GM12878 (cell line): ENCODE measurements at regions not wholly inside any gene's neighbourhood (a gene's known extent, or its start where the extent isn't known, plus 50 kb on each side); places are given as distances from the start of the nearest gene placed in this dataset.

Source experiments
- ATAC-seq: fragments of 200-7000 bp; cut with Tn5 transposase; 3 replicates; pipeline ENCODE4 v1.9.1; 2020; ENCODE audit warnings: mild to moderate bottlenecking, moderate library complexity
- BruUV-seq: library from RNA; stranded (reverse); fragments of 400-500 nt; replicated peaks from 2 replicates; lab custom pipeline; 2021; lab: Mats Ljungman, UMichigan
- CTCF ChIA-PET: fragments of 300-600 bp; sonication (Branson Sonifier 250); formaldehyde crosslinking; extraction: SDS; loops from one replicate; lab custom pipeline; 2021; ENCODE audit warnings: inconsistent platforms; lab: Yijun Ruan, JAX
- POLR2A ChIA-PET: fragments of 350-600 bp; formaldehyde crosslinking; extraction: SDS; loops from one replicate; lab custom pipeline; 2021; ENCODE audit warnings: inconsistent platforms; lab: Charles Lee
- RAD21 ChIA-PET: fragments of 300-600 bp; sonication (Branson Sonifier 250); formaldehyde crosslinking; loops from one replicate; lab custom pipeline; 2023; ENCODE audit warnings: antibody characterized with exemption; ENCODE audit not compliant: unreplicated experiment; lab: Charles Lee
- SMC1A ChIA-PET: fragments of 300-600 bp; sonication (Branson Sonifier 250); formaldehyde crosslinking; loops from one replicate; lab custom pipeline; 2023; ENCODE audit not compliant: unreplicated experiment, uncharacterized antibody; lab: Charles Lee
- DNase-seq: peaks from one replicate; pipeline ENCODE4 v3.0.0-alpha.2; 2011; ENCODE audit warnings: low read depth, low spot score
- FAIRE-seq: peaks from 3 replicates; lab custom pipeline; 2011; peaks lifted over from hg19 to GRCh38; lab: Jason Lieb, UNC
- H2AFZ ChIP-seq: 2 replicates; pipeline ENCODE4 v1.6.0; 2011; ENCODE audit warnings: low read depth, low read length, control low read depth; ENCODE audit not compliant: control insufficient read depth
- H3K27ac ChIP-seq: 2 replicates; pipeline ENCODE4 v1.5.1; 2011; ENCODE audit warnings: control low read depth; ENCODE audit not compliant: control insufficient read depth, insufficient read depth
- H3K27me3 ChIP-seq, 2 experiments: replicated peaks in 1 of 2; 2 replicates each; pipeline versions ENCODE4 v1.6.0 to v1.6.1; 2011; ENCODE audit warnings: low read length in 1 of 2; ENCODE audit not compliant: control insufficient read depth in 2 of 2, insufficient read depth in 2 of 2
- H3K36me3 ChIP-seq, 2 experiments: 2 replicates each; pipeline ENCODE4 v1.5.1; 2011; ENCODE audit warnings: low read length in 1 of 2; ENCODE audit not compliant: control insufficient read depth in 2 of 2, insufficient read depth in 2 of 2
- H3K4me1 ChIP-seq: 2 replicates; pipeline ENCODE4 v1.6.1; 2011; ENCODE audit warnings: mild to moderate bottlenecking, low read length, moderate library complexity, mixed read lengths; ENCODE audit not compliant: control insufficient read depth, insufficient read depth
- H3K4me2 ChIP-seq: 2 replicates; pipeline ENCODE4 v1.6.0; 2011; ENCODE audit warnings: control low read depth; ENCODE audit not compliant: control insufficient read depth, insufficient read depth
- H3K4me3 ChIP-seq: fragments of 200-600 bp; sonication (generic); 2 replicates; pipeline ENCODE4 v1.5.1; 2016
- H3K79me2 ChIP-seq: 2 replicates; pipeline ENCODE4 v1.6.0; 2011; ENCODE audit warnings: low read length; ENCODE audit not compliant: control insufficient read depth, insufficient read depth
- H3K9ac ChIP-seq: 2 replicates; pipeline ENCODE4 v1.8.0; 2011; ENCODE audit warnings: low read length, control low read depth, mixed read lengths; ENCODE audit not compliant: control insufficient read depth, insufficient read depth
- H3K9me3 ChIP-seq: replicated peaks from 3 replicates; pipeline ENCODE4 v1.5.1; 2011; ENCODE audit warnings: mild to moderate bottlenecking, low read length; ENCODE audit not compliant: control insufficient read depth, insufficient read depth
- H4K20me1 ChIP-seq: 2 replicates; pipeline ENCODE4 v1.6.0; 2011; ENCODE audit not compliant: control insufficient read depth, insufficient read depth
- BACH1 ChIP-seq: fragments of 450-650 bp; IDR thresholded peaks from 2 replicates; pipeline ENCODE4 v1.6.1; 2017; ENCODE audit warnings: mild to moderate bottlenecking, borderline replicate concordance
- BMI1 ChIP-seq: fragments of 450-650 bp; IDR thresholded peaks from 2 replicates; pipeline ENCODE4 v1.6.1; 2016; ENCODE audit warnings: mild to moderate bottlenecking, moderate library complexity, borderline replicate concordance
- BRCA1 ChIP-seq: IDR thresholded peaks from 2 replicates; pipeline ENCODE4 v1.6.1; 2011; ENCODE audit warnings: low read depth, low read length, improper control_type of control experiment
- CREM ChIP-seq: IDR thresholded peaks from 2 replicates; pipeline ENCODE4 v1.6.1; 2014; ENCODE audit warnings: antibody characterized with exemption, low read depth
- EED ChIP-seq: sonication (generic); IDR thresholded peaks from 2 replicates; pipeline ENCODE4 v1.6.1; 2016; ENCODE audit warnings: antibody characterized with exemption, low read depth
- EGR1 ChIP-seq, 2 experiments: IDR thresholded peaks; 1 replicate in 1 of 2; 2 replicates in 1 of 2; pipeline ENCODE4 v1.6.1; 2011 to 2012; ENCODE audit warnings: low read depth in 2 of 2, low read length in 2 of 2, borderline replicate concordance in 1 of 2, mild to moderate bottlenecking in 1 of 2, moderate library complexity in 1 of 2
- JUND ChIP-seq: IDR thresholded peaks from 2 replicates; pipeline ENCODE4 v1.6.1; 2012; ENCODE audit warnings: low read depth, mild to moderate bottlenecking, low read length, improper control_type of control experiment, moderate library complexity
- KDM1A ChIP-seq: fragments of 200-600 bp; sonication (generic); IDR thresholded peaks from 2 replicates; pipeline ENCODE4 v1.6.1; 2016; ENCODE audit warnings: borderline replicate concordance
- NBN ChIP-seq: fragments of 450-650 bp; IDR thresholded peaks from 2 replicates; pipeline ENCODE4 v1.6.1; 2016
- NKRF ChIP-seq: fragments of 450-650 bp; conservative IDR thresholded peaks from 2 replicates; pipeline ENCODE4 v1.6.1; 2017; ENCODE audit warnings: mild to moderate bottlenecking, moderate library complexity
- NRF1 ChIP-seq: conservative IDR thresholded peaks from 2 replicates; pipeline ENCODE4 v1.6.1; 2011; ENCODE audit warnings: mild to moderate bottlenecking, low read depth, low read length, improper control_type of control experiment
- PKNOX1 ChIP-seq: fragments of 450-650 bp; IDR thresholded peaks from 2 replicates; pipeline ENCODE4 v1.6.1; 2016; ENCODE audit warnings: mild to moderate bottlenecking
- RCOR1 ChIP-seq: conservative IDR thresholded peaks from 2 replicates; pipeline ENCODE4 v1.6.1; 2012; ENCODE audit warnings: low read depth, low read length, improper control_type of control experiment
- RELA ChIP-seq: fragments of 450-650 bp; IDR thresholded peaks from 2 replicates; pipeline ENCODE4 v1.8.0; 2014; ENCODE audit warnings: borderline replicate concordance; ENCODE audit not compliant: partially characterized antibody
- SP1 ChIP-seq: IDR thresholded peaks from one replicate; pipeline ENCODE4 v1.6.1; 2011; ENCODE audit warnings: low read depth, low read length
- ZBTB33 ChIP-seq: fragments of 450-650 bp; IDR thresholded peaks from 2 replicates; pipeline ENCODE4 v1.6.1; 2017; ENCODE audit warnings: mild to moderate bottlenecking
- ZBTB40 ChIP-seq: fragments of 450-650 bp; IDR thresholded peaks from 2 replicates; pipeline ENCODE4 v1.6.1; 2016; ENCODE audit warnings: mild to moderate bottlenecking, moderate library complexity, borderline replicate concordance
- ZNF217 ChIP-seq: fragments of 450-650 bp; IDR thresholded peaks from 2 replicates; pipeline ENCODE4 v1.6.1; 2017; ENCODE audit warnings: antibody characterized with exemption, mild to moderate bottlenecking
- ZNF24 ChIP-seq: fragments of 450-650 bp; IDR thresholded peaks from 2 replicates; pipeline ENCODE4 v1.6.1; 2017; ENCODE audit warnings: antibody characterized with exemption, mild to moderate bottlenecking
- WGBS: methylation state at CpG from one replicate; pipeline ENCODE4 v1.1.6; 2016; ENCODE audit warnings: low lambda C conversion rate; ENCODE audit not compliant: insufficient replicate concordance, insufficient coverage; ENCODE audit errors: missing lambda C conversion rate; 5-methylcytosine and 5-hydroxymethylcytosine counted together
- in situ Hi-C: fragments of 300-500 bp; cut with MboI; formaldehyde crosslinking; loops from 9 replicates; pipeline ENCODE4 v1.14.3; 2018; ENCODE audit warnings: mixed read lengths
- intact Hi-C: fragments of 100-400 bp; cut with micrococcal nuclease; formaldehyde crosslinking; loops from one replicate; pipeline ENCODE4 v1.14.2; 2022; ENCODE audit not compliant: unreplicated experiment

- Histone ChIP-seq H3K36me3 (no peaks in the 10 kb centered on the region), H3K4me3 (no peak overlapping the region), H3K4me1 (no peaks in the 10 kb centered on the region), H2AFZ (no peak overlapping the region), H3K79me2 (no peaks in the 10 kb centered on the region), H4K20me1 (no peaks in the 10 kb centered on the region), H3K4me2 (no peak overlapping the region), H3K27me3 (no peaks in the 10 kb centered on the region)
- WGBS, result 28% methylated on average over 5 of the region's 5 CpGs
- intact Hi-C loops, result no loop called here
- ATAC-seq, result no peak
- in situ Hi-C loops, result no loop called here
- BruUV-seq, result no TSS peak
- CTCF ChIA-PET, result no interaction called here
- DNase-seq, result no peak
- POLR2A ChIA-PET, result no interaction called here
- TF ChIP-seq ZNF24, result no peak
- TF ChIP-seq ZBTB40, result no peak
- no peak for TF ChIP-seq SP1
- TF ChIP-seq KDM1A, result no peak
- no peak for TF ChIP-seq BRCA1
- TF ChIP-seq ZNF217, result no peak
- TF ChIP-seq BMI1, result no peak
- no peak for TF ChIP-seq PKNOX1
- TF ChIP-seq CREM, result no peak
- no peak for TF ChIP-seq JUND
- no peak for TF ChIP-seq EGR1 (IDR thresholded peaks at IDR 0.05; ENCODE audit: borderline replicate concordance in 1 of 2, low read depth in 2 of 2, low read length in 2 of 2)
- no peak for TF ChIP-seq EED
- no peak for TF ChIP-seq RELA
- TF ChIP-seq BACH1, result no peak
- TF ChIP-seq RCOR1, result no peak
- TF ChIP-seq NBN, result no peak
- no peak for TF ChIP-seq NRF1
- TF ChIP-seq NKRF, result no peak
- no peak for TF ChIP-seq ZBTB33
- TF ChIP-seq, all 136 proteins: peak for 0
- ChIA-PET SMC1A (no interaction called here), RAD21 (no interaction called here)
- Histone ChIP-seq H3K9ac (no peak overlapping the region), H3K9me3 (no peaks in the 10 kb centered on the region), H3K27ac (no peak overlapping the region)
- no peak for FAIRE-seq
These were observed 323.1 kb downstream of the FBXO8 start for GRCh38 chr4:173960398-173960797.
